HUES64 (cell line): ENCODE measurements at regions not wholly inside any gene's neighbourhood (a gene's known extent, or its start where the extent isn't known, plus 50 kb on each side); places are given as distances from the start of the nearest gene placed in this dataset.
"Not testable (repeated sequence)": the region's sequence is repeated elsewhere in the genome, so short reads cannot be mapped to it uniquely, and the experiment has no call there.

Source experiments
- H3K27ac ChIP-seq: 2 replicates; pipeline ENCODE4 v1.7.0; 2013; ENCODE audit warnings: low read depth, low read length, inconsistent platforms
- H3K27me3 ChIP-seq: 2 replicates; pipeline ENCODE4 v1.6.1; 2013; ENCODE audit warnings: mild to moderate bottlenecking, low read length; ENCODE audit not compliant: insufficient read depth
- H3K36me3 ChIP-seq: 2 replicates; pipeline ENCODE4 v1.6.1; 2013; ENCODE audit warnings: mild to moderate bottlenecking, low read length; ENCODE audit not compliant: insufficient read depth
- H3K4me1 ChIP-seq: 2 replicates; pipeline ENCODE4 v1.6.1; 2013; ENCODE audit warnings: mild to moderate bottlenecking, low read length, moderate library complexity; ENCODE audit not compliant: insufficient read depth
- H3K4me3 ChIP-seq: 2 replicates; pipeline ENCODE4 v1.5.1; 2013; ENCODE audit warnings: mild to moderate bottlenecking, low read length, moderate library complexity
- H3K9ac ChIP-seq: 2 replicates; pipeline ENCODE4 v1.6.1; 2013; ENCODE audit warnings: mild to moderate bottlenecking, low read depth, low read length
- H3K9me3 ChIP-seq: 2 replicates; pipeline ENCODE4 v1.6.1; 2013; ENCODE audit warnings: low read depth, low read length; ENCODE audit not compliant: insufficient read depth
- WGBS: fragments of 150-250, 120-280 bp; methylation state at CpG from one replicate; pipeline ENCODE4 v1.1.7; 2013; ENCODE audit warnings: missing lambda C conversion rate; 5-methylcytosine and 5-hydroxymethylcytosine counted together

DNA sequence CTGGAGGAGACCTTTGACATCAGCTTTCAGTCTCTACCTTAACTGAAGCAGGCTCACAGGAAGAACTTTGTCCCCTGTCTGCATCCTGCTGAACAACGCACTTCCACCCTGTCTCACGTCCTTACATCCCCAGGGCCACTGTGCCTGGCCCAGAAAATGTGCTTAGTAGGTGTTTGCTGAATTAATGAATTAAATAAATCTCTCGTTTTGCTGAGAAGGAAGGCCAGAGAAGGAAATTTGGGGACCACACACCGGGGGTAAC is 54.3 kb upstream of the CREB3L1 start:
- 90% methylated on average over 4 of the region's 4 CpGs for WGBS
- H3K4me3 ChIP-seq: no peak overlapping the region

GRCh38 chr11:46222490-46223251 is 54.8 kb upstream of the CREB3L1 start:
- H3K9me3 ChIP-seq: no peaks in the 10 kb centered on the region
- no peak overlapping the region for H3K4me3 ChIP-seq
- no peaks in the 10 kb centered on the region for H3K36me3 ChIP-seq
- H3K27ac ChIP-seq: no peak overlapping the region
- no peaks in the 10 kb centered on the region for H3K4me1 ChIP-seq
- H3K27me3 ChIP-seq: no peaks in the 10 kb centered on the region
- H3K9ac ChIP-seq: no peak overlapping the region
- 80% methylated on average over 5 of the region's 5 CpGs for WGBS

More for the DNA sequence above, 54.3 kb upstream of the CREB3L1 start:
- Histone ChIP-seq H3K27ac (no peak overlapping the region), H3K9ac (no peak overlapping the region), H3K27me3 (no peaks in the 10 kb centered on the region), H3K9me3 (no peaks in the 10 kb centered on the region), H3K4me1 (no peaks in the 10 kb centered on the region), H3K36me3 (no peaks in the 10 kb centered on the region)

- no peaks in the 10 kb centered on the region for H3K4me1 ChIP-seq
- H3K4me3 ChIP-seq: no peak overlapping the region
- H3K9ac ChIP-seq: no peak overlapping the region
- no peaks in the 10 kb centered on the region for H3K27me3 ChIP-seq
- no peak overlapping the region for H3K27ac ChIP-seq
- 98% methylated on average over 3 of the region's 3 CpGs for WGBS
- H3K36me3 ChIP-seq: no peaks in the 10 kb centered on the region
- no peaks in the 10 kb centered on the region for H3K9me3 ChIP-seq
These were observed 57.1 kb upstream of the CREB3L1 start for GRCh38 chr11:46220313-46220712.

- Histone ChIP-seq H3K4me3 (no peak overlapping the region), H3K27me3 (no peaks in the 10 kb centered on the region), H3K27ac (no peak overlapping the region), H3K4me1 (no peaks in the 10 kb centered on the region), H3K9ac (no peak overlapping the region), H3K9me3 (no peaks in the 10 kb centered on the region), H3K36me3 (no peaks in the 10 kb centered on the region)
- 92% methylated on average over 6 of the region's 6 CpGs for WGBS
These were observed 60.7 kb upstream of the CREB3L1 start for GRCh38 chr11:46216765-46217089.

DNA sequence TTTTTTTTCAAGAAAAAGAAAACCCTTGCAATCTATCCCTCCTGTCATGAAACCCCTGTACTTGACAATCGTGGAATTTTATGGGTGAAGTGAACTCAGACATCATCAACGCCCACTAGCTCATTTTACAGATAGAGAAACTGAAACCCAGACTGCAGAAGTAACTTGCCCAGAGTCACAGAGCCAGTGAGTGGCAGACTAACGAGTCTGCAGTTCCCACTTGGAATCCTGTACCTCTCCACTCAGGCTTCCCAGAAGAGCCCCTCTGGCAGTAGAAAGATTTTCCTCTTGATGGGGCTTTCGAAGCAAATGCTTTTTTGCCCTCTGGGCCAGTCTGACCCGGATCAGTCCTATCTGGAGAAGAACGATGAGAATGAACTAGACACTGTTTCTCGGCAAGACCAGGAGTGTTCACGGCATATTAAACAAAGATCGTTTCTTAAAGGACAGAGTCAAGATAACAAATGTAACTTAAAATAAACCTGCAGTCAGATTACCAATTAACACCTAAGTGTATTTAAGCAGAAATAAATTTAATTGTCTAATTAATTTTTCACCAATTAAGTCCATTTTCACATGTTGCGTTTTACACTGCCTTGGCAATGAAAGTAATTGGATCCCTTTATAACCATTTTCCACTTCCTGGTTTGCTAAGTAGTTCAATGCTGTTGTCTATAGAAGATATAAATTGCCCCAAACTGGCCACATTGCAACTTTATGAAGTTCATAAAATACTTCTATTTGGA is 61.3 kb upstream of the CREB3L1 start:
- Histone ChIP-seq H3K9me3 (no peaks in the 10 kb centered on the region), H3K9ac (no peak overlapping the region), H3K36me3 (no peaks in the 10 kb centered on the region), H3K27me3 (no peaks in the 10 kb centered on the region), H3K4me1 (no peaks in the 10 kb centered on the region), H3K27ac (no peak overlapping the region), H3K4me3 (no peak overlapping the region)
- WGBS: 80% methylated on average over 10 of the region's 10 CpGs

DNA sequence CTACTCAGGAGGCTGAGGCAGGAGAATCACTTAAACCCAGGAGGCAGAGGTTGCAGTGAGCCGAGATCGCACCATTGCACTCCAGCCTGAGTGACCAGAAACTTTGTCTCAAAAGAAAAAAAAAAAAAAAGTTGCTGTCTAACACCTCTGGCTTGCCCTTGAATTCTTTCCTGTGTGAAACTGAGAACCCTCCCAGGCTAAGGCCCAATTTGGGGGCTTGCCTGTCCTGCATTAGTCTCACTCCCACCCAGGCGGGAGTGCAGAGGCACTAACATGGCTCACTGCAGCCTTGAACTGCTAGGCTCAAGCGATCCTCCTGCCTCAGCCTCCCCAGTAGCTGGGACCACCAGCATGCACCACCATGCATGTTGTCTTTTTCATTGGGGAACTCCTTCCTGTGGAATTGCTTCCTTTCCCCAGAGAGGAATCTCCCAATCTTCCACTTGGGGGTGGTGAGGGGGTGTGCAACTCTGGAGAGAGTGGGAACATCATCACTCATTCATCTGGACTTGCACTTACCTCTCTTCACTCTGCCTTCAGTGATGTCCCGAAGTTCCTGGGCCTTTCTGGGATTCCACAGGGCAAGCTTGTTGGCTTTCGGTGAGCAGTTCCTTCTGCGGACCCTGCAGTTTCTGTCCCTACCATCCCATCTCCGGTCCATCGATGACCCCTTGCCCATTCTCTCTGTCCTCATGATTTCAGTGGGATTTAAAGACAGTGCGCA is 62.1 kb upstream of the CREB3L1 start:
- Histone ChIP-seq H3K27me3 (no peaks in the 10 kb centered on the region), H3K36me3 (no peaks in the 10 kb centered on the region), H3K27ac (no peak overlapping the region), H3K9me3 (no peaks in the 10 kb centered on the region), H3K4me3 (no peak overlapping the region), H3K4me1 (no peaks in the 10 kb centered on the region), H3K9ac (no peak overlapping the region)
- WGBS: 92% methylated on average over 10 of the region's 10 CpGs

DNA sequence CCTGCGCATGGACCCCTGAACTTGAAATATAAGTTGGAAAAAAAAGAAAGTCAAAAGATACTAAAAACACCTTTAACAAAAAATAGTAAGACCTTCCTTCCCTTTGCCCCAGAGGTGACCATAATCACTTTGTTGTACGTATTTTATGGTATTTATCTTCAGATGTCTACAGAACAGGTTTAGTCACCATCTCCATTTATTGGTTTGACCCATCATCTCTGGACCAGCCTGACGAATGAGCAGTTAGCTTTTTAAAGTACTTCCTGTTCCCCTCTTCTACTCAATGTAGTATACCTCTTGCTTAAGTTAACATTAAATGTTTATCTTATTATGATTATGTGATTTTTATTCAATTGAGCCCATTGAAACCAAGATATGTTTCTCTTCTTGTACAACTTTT is 64.7 kb upstream of the CREB3L1 start:
- H3K36me3 ChIP-seq: no peaks in the 10 kb centered on the region
- WGBS: 97% methylated on average over 3 of the region's 3 CpGs
- no peak overlapping the region for H3K27ac ChIP-seq
- no peak overlapping the region for H3K9ac ChIP-seq
- peaks cover 4% of the 10 kb centered on the region; the same call in 1 of the 2 replicates for H3K4me1 ChIP-seq
- no peaks in the 10 kb centered on the region for H3K27me3 ChIP-seq
- H3K4me3 ChIP-seq: no peak overlapping the region
- no peaks in the 10 kb centered on the region for H3K9me3 ChIP-seq

DNA sequence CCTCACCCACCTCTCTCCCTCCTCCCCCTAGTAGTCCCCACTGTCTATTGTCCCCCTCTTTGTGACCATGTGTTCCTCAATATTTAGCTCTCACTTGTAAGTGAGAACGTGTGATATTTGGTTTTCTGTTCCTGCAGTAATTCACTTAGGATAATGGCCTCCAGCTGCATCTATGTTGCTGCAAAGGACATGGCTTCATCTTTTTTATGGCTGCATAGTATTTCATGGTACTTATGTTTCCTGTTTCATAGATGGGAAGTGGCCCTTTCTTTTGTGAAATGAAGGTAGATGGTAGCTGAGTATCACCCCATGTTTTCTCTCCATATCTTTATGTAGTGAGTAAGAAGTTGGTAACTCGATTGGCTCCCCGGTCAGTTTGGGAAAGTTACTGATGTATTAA is 66.6 kb upstream of the CREB3L1 start:
- WGBS: 100% methylated on average over 2 of the region's 3 CpGs
- Histone ChIP-seq H3K27me3 (no peaks in the 10 kb centered on the region), H3K9me3 (no peaks in the 10 kb centered on the region), H3K4me1 (peaks cover 4% of the 10 kb centered on the region; the same call in 1 of the 2 replicates), H3K9ac (no peak overlapping the region), H3K4me3 (no peak overlapping the region), H3K27ac (no peak overlapping the region), H3K36me3 (no peaks in the 10 kb centered on the region)

DNA sequence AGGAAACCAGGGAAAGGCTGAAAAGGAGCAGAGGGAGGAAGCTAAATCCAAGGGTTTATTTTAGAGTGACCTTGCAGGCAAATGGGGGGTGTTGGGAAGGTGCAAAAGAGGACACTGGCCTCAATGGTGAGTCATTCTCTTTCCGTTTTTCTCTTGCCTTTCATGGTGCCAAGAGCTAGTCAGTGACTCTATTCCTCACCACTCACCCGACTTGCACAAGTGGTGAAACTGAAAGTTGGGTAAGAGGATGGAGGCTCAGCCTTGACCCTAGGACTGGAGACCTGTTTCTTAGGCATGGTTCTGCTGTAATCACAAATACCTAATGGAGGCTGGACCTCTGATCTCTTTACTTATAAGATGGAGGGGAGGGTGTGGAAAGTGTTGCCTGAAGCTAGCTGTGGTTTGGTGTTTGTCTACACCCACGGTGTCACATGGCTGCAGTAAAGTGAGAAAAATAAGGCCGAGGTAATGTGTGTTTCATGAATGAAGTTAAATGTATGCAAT is 67.3 kb upstream of the CREB3L1 start:
- no peaks in the 10 kb centered on the region for H3K36me3 ChIP-seq
- no peaks in the 10 kb centered on the region for H3K27me3 ChIP-seq
- no peak overlapping the region for H3K27ac ChIP-seq
- WGBS: 86% methylated on average over 4 of the region's 4 CpGs
- H3K4me1 ChIP-seq: peaks cover 4% of the 10 kb centered on the region; the same call in 1 of the 2 replicates
- H3K9me3 ChIP-seq: no peaks in the 10 kb centered on the region
- H3K9ac ChIP-seq: no peak overlapping the region
- H3K4me3 ChIP-seq: no peak overlapping the region

DNA sequence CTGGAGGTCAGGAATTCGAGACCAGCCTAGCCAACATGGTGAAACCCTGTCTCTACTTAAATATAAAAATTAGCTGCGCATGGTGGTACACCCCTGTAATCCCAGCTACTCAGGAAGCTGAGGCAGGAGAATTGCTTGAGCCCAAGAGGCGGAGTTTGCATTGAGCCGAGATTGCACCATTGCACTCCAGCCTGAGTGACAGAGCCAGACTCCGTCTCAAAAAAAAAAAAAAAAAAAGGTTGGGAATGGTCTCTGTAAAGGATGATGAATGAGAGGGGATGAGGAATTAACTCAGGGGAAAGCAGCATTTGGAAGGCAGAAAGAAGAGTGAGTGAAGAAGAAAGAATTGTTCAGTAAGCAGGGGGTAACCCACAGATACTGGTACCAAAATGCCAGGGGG is 67.8 kb upstream of the CREB3L1 start:
- H3K36me3 ChIP-seq, H3K27ac ChIP-seq: not testable (repeated sequence)
- WGBS: 84% methylated on average over 5 of the region's 5 CpGs

DNA sequence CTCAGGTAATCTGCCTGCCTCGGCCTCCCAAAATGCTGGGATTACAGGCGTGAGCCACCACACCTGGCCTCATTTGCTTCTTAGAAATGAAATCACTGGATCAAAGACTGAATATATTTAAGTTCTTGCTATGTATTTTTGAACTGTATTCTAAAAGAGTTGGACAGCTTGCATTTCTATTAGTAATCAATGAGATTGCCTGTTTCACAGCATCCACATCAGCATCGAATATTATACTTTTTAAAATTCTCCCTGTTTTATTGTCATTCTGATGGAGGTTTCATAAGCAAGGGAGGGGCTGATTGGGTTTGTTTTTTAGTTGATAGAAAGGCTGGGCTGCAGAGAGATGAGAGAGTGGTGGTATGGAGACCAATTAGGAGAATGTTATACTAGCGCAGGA is 68.7 kb upstream of the CREB3L1 start:
- no peak overlapping the region for H3K9ac ChIP-seq
- H3K27ac ChIP-seq: no peak overlapping the region
- no peaks in the 10 kb centered on the region for H3K27me3 ChIP-seq
- no peaks in the 10 kb centered on the region for H3K36me3 ChIP-seq
- H3K4me3 ChIP-seq: no peak overlapping the region
- peaks cover 4% of the 10 kb centered on the region; the same call in 1 of the 2 replicates for H3K4me1 ChIP-seq
- no peaks in the 10 kb centered on the region for H3K9me3 ChIP-seq
- WGBS: 91% methylated on average over 3 of the region's 4 CpGs

More for the DNA sequence above, 67.8 kb upstream of the CREB3L1 start:
- not testable (repeated sequence) for H3K9me3 ChIP-seq, H3K9ac ChIP-seq, H3K4me1 ChIP-seq, H3K4me3 ChIP-seq, H3K27me3 ChIP-seq
